ENCODE measurements at regions not wholly inside any gene's neighbourhood (a gene's known extent, or its start where the extent isn't known, plus 50 kb on each side); places are given as distances from the start of the nearest gene placed in this dataset.

- CTCF ChIA-PET = interaction anchor here (1.2 kb wide), 1 partner anchor 45 kb away, joined by 4 read pairs; no protein-coding TSS in a partner anchor
Measured at GRCh38 chr7:138226745-138227279, 150.6 kb downstream of the AKR1D1 start.

More at GRCh38 chr7:138226745-138227279, 150.6 kb downstream of the AKR1D1 start:
- Histone ChIP-seq H3K27me3 (ENCODE audit: control insufficient read depth, insufficient read depth, low read length) (no peaks in the 10 kb centered on the region), H3K9ac (ENCODE audit: low read depth, low read length) (no peak overlapping the region), H4K20me1 (ENCODE audit: insufficient read depth, low read length) (no peaks in the 10 kb centered on the region), H3K27ac (ENCODE audit: insufficient read depth, low read length) (no peak overlapping the region), H3K4me2 (ENCODE audit: low read depth, low read length) (no peak overlapping the region), H3K4me3 (ENCODE audit: insufficient read depth, low read depth, low read length) (no peak overlapping the region), H4K5ac (ENCODE audit: low read depth, low read length) (no peak overlapping the region), H4K8ac (ENCODE audit: low read depth in 2 of 2, low read length in 2 of 2) (no peak overlapping the region), H3K56ac (ENCODE audit: extremely low read depth, insufficient read depth, low read length) (no peak overlapping the region), H2BK20ac (ENCODE audit: low read depth, low read length) (no peak overlapping the region), H3K18ac (ENCODE audit: low read depth, low read length) (no peak overlapping the region), H3K9me3 (ENCODE audit: control insufficient read depth, insufficient read depth, low read length) (peaks cover 16% of the 10 kb centered on the region), H2BK15ac (ENCODE audit: low read depth, low read length) (no peak overlapping the region), H3K79me1 (ENCODE audit: low read depth in 1 of 2, low read length in 2 of 2) (no peaks in the 10 kb centered on the region), H3K23ac (ENCODE audit: low read depth, low read length) (no peak overlapping the region), H3K4me1 (ENCODE audit: control insufficient read depth, insufficient read depth, low read length) (no peaks in the 10 kb centered on the region), H3K9me1 (ENCODE audit: insufficient read depth, low read length) (no peaks in the 10 kb centered on the region), H2BK5ac (ENCODE audit: low read depth, low read length, poor library complexity, severe bottlenecking) (no peak overlapping the region), H2AK5ac (ENCODE audit: low read depth, low read length) (no peak overlapping the region), H3K4ac (ENCODE audit: low read depth, low read length) (no peak overlapping the region), H4K91ac (ENCODE audit: insufficient read depth, low read depth, low read length) (no peak overlapping the region), H3K36me3 (ENCODE audit: control insufficient read depth, insufficient read depth, low read length) (no peaks in the 10 kb centered on the region), H3K14ac (replicated peaks; ENCODE audit: low read depth, low read length) (no peak overlapping the region), H2BK120ac (ENCODE audit: low read depth, low read length) (no peak overlapping the region), H2AK9ac (replicated peaks; ENCODE audit: low read depth, low read length, poor library complexity) (no peak overlapping the region), H2AFZ (replicated peaks; ENCODE audit: low read length, poor library complexity) (no peak overlapping the region)
- DNase-seq = no peak
- no TSS peak for BruUV-seq (replicated peaks)
- in situ Hi-C loops (cut with MboI; ENCODE audit: low sequenced_read_pairs) = no loop called here
- TF ChIP-seq FOS (IDR thresholded peaks at IDR 0.05; ENCODE audit: low read depth, low read length) = no peak
- no peak for TF ChIP-seq NFE2L2 (IDR thresholded peaks at IDR 0.05; ENCODE audit: low read depth, low read length)
- TF ChIP-seq MAFK (IDR thresholded peaks at IDR 0.05; ENCODE audit: low read depth, low read length) = no peak
- TF ChIP-seq RFX5 (IDR thresholded peaks at IDR 0.05; ENCODE audit: low read depth, low read length) = no peak
- TF ChIP-seq MXI1 (IDR thresholded peaks at IDR 0.05; ENCODE audit: borderline replicate concordance, low read depth, low read length) = no peak
- no peak for TF ChIP-seq BHLHE40 (IDR thresholded peaks at IDR 0.05; ENCODE audit: low read depth, low read length)
- no peak for TF ChIP-seq ELK1 (IDR thresholded peaks at IDR 0.05; ENCODE audit: borderline replicate concordance, low read depth, low read length)
- no peak for TF ChIP-seq CEBPB (IDR thresholded peaks at IDR 0.05; ENCODE audit: low read depth, low read length)
- no peak for TF ChIP-seq CHD1 (IDR thresholded peaks at IDR 0.05; ENCODE audit: low read depth, low read length)
- no peak for TF ChIP-seq CTCF (conservative IDR thresholded peaks at IDR 0.05; ENCODE audit: low read depth, low read length)
- TF ChIP-seq USF2 (IDR thresholded peaks at IDR 0.05; ENCODE audit: low read depth, low read length) = no peak
- no peak for TF ChIP-seq RCOR1 (IDR thresholded peaks at IDR 0.05; ENCODE audit: insufficient replicate concordance, low read length)
- no peak for TF ChIP-seq POLR2A (IDR thresholded peaks at IDR 0.05; ENCODE audit: low read depth, low read length)
- no peak for TF ChIP-seq SMC3 (IDR thresholded peaks at IDR 0.05; ENCODE audit: low read depth, low read length)
- TF ChIP-seq MAZ (IDR thresholded peaks at IDR 0.05; ENCODE audit: borderline replicate concordance, low read depth, low read length) = no peak
- no peak for TF ChIP-seq RAD21 (IDR thresholded peaks at IDR 0.05; ENCODE audit: low read length)
- no CpG with 5 or more reads among the region's 4 CpGs for WGBS, 2 experiments (ENCODE audit: extremely low coverage in 2 of 2, insufficient read length in 1 of 2)
- no peak for ATAC-seq (ENCODE audit: low read depth)
- dilution Hi-C loops (cut with HindIII; ENCODE audit: low sequenced_read_pairs, unreplicated experiment) = no loop called here
- intact Hi-C loops (cut with micrococcal nuclease) = no loop called here
- POLR2A ChIA-PET (ENCODE audit: unreplicated experiment) = no interaction called here

Measured in IMR-90 (cell line).